Central memory CD8-positive, alpha-beta T cell (primary cell): ENCODE measurements at regions not wholly inside any gene's neighbourhood (a gene's known extent, or its start where the extent isn't known, plus 50 kb on each side); places are given as distances from the start of the nearest gene placed in this dataset.

Experiments used
- ATAC-seq: fragments of 150-1000 bp; cut with Tn5 transposase; replicated peaks from 2 replicates; pipeline ENCODE4 v1.10.0; 2022; ENCODE audit warnings: mild to moderate bottlenecking, moderate FRiP score, moderate number of reproducible peaks; ENCODE audit not compliant: poor library complexity, severe bottlenecking; ENCODE audit errors: extremely low read depth
- DNase-seq, 2 donors: peaks; one replicate each; pipeline ENCODE4 v3.0.0; 2021; ENCODE audit warnings: low spot score in 2 of 2
- H3K27ac Mint-ChIP-seq: one replicate; pipeline ENCODE4 v1.8.0; 2022; ENCODE audit warnings: low read depth, mild to moderate bottlenecking, moderate library complexity, mixed read lengths
- H3K27me3 Mint-ChIP-seq: one replicate; pipeline ENCODE4 v1.8.0; 2022; ENCODE audit warnings: mixed read lengths
- H3K36me3 Mint-ChIP-seq: one replicate; pipeline ENCODE4 v1.8.0; 2022; ENCODE audit warnings: mild to moderate bottlenecking, moderate library complexity, mixed read lengths; ENCODE audit not compliant: insufficient read depth
- H3K4me1 Mint-ChIP-seq: one replicate; pipeline ENCODE4 v1.8.0; 2022; ENCODE audit warnings: mixed read lengths
- H3K4me3 Mint-ChIP-seq: one replicate; pipeline ENCODE4 v1.8.0; 2022; ENCODE audit warnings: mild to moderate bottlenecking, moderate library complexity, mixed read lengths
- H3K9me3 Mint-ChIP-seq: one replicate; pipeline ENCODE4 v1.8.0; 2022; ENCODE audit warnings: mixed read lengths

GRCh38 chr9:131791542-131792254 is 51.8 kb upstream of the RAPGEF1 start:
- Mint-ChIP-seq H3K27me3 (peaks cover 89% of the 10 kb centered on the region), H3K36me3 (peaks cover 2% of the 10 kb centered on the region), H3K4me1 (no peaks in the 10 kb centered on the region), H3K9me3 (peaks cover 5% of the 10 kb centered on the region), H3K27ac (no peak overlapping the region), H3K4me3 (no peak overlapping the region)
- DNase-seq (no peak), ATAC-seq (no peak)
